ENCODE measurements at regions not wholly inside any gene's neighbourhood (a gene's known extent, or its start where the extent isn't known, plus 50 kb on each side); places are given as distances from the start of the nearest gene placed in this dataset.
A peak's percentile ranks its signal among the peaks of the same experiment; 100 is the strongest.

- ChIA-PET CTCF (no interaction called here), POLR2A (no interaction called here)
- Mint-ChIP-seq H3K4me3 (no peak overlapping the region), H3K27me3 (peaks cover 3% of the 10 kb centered on the region), H3K4me1 (peaks cover 8% of the 10 kb centered on the region), H3K27ac (no peak overlapping the region), H3K9me3 (no peaks in the 10 kb centered on the region), H3K36me3 (ENCODE audit: low read depth) (no peaks in the 10 kb centered on the region)
- DNase-seq = no peak
Measured at GRCh38 chr12:66837311-66837627, 158.4 kb upstream of the GRIP1 start.

GRCh38 chr12:66838366-66838765 is 159.5 kb upstream of the GRIP1 start:
- Mint-ChIP-seq H3K27me3 (peaks cover 4% of the 10 kb centered on the region), H3K4me1 (peaks cover 2% of the 10 kb centered on the region), H3K9me3 (no peaks in the 10 kb centered on the region), H3K36me3 (ENCODE audit: low read depth) (no peaks in the 10 kb centered on the region), H3K4me3 (no peak overlapping the region), H3K27ac (no peak overlapping the region)
- no peak for DNase-seq
- CTCF ChIA-PET = no interaction called here
- POLR2A ChIA-PET = no interaction called here

GRCh38 chr12:66848967-66849366 is 170.1 kb upstream of the GRIP1 start:
- POLR2A ChIA-PET = no interaction called here
- Mint-ChIP-seq H3K9me3 (no peaks in the 10 kb centered on the region), H3K27ac (no peak overlapping the region), H3K4me1 (no peaks in the 10 kb centered on the region), H3K27me3 (peaks cover 11% of the 10 kb centered on the region), H3K4me3 (no peak overlapping the region), H3K36me3 (ENCODE audit: low read depth) (no peaks in the 10 kb centered on the region)
- no peak for DNase-seq
- CTCF ChIA-PET = no interaction called here

- DNase-seq = no peak
- ChIA-PET POLR2A (no interaction called here), CTCF (no interaction called here)
- H3K27me3 Mint-ChIP-seq = peaks cover 11% of the 10 kb centered on the region
- H3K4me3 Mint-ChIP-seq = no peak overlapping the region
- H3K27ac Mint-ChIP-seq = no peak overlapping the region
- peaks cover 1% of the 10 kb centered on the region for H3K4me1 Mint-ChIP-seq
- no peaks in the 10 kb centered on the region for H3K36me3 Mint-ChIP-seq (ENCODE audit: low read depth)
- no peaks in the 10 kb centered on the region for H3K9me3 Mint-ChIP-seq
Measured at GRCh38 chr12:66851134-66851533, 172.3 kb upstream of the GRIP1 start.

GRCh38 chr12:66852091-66852490 is 173.2 kb upstream of the GRIP1 start:
- ChIA-PET POLR2A (no interaction called here), CTCF (no interaction called here)
- no peak overlapping the region for H3K27ac Mint-ChIP-seq
- H3K9me3 Mint-ChIP-seq = no peaks in the 10 kb centered on the region
- peaks cover 11% of the 10 kb centered on the region for H3K27me3 Mint-ChIP-seq
- H3K36me3 Mint-ChIP-seq (ENCODE audit: low read depth) = no peaks in the 10 kb centered on the region
- H3K4me3 Mint-ChIP-seq = no peak overlapping the region
- no peak for DNase-seq
- peaks cover 2% of the 10 kb centered on the region for H3K4me1 Mint-ChIP-seq

GRCh38 chr12:66852765-66853164 is 173.9 kb upstream of the GRIP1 start:
- Mint-ChIP-seq H3K4me1 (peaks cover 6% of the 10 kb centered on the region), H3K4me3 (no peak overlapping the region), H3K27me3 (peaks cover 11% of the 10 kb centered on the region), H3K36me3 (ENCODE audit: low read depth) (no peaks in the 10 kb centered on the region), H3K9me3 (no peaks in the 10 kb centered on the region), H3K27ac (no peak overlapping the region)
- POLR2A ChIA-PET = no interaction called here
- CTCF ChIA-PET = interaction anchor here (0.5 kb wide), 1 partner anchor 1855 kb away, joined by 3 read pairs; no protein-coding TSS in a partner anchor
- DNase-seq = no peak

GRCh38 chr12:66859751-66860440 is 181.0 kb upstream of the GRIP1 start:
- no peak overlapping the region for H3K27ac Mint-ChIP-seq

GRCh38 chr12:66860752-66861750 is 182.2 kb upstream of the GRIP1 start:
- H3K4me3 Mint-ChIP-seq = no peak overlapping the region
- peaks cover 17% of the 10 kb centered on the region for H3K4me1 Mint-ChIP-seq
- CTCF ChIA-PET = interaction anchor here (0.6 to 1.6 kb wide), 4 partner anchors 13 to 903 kb away, joined by 3 read pairs; no protein-coding TSS in a partner anchor
- peaks cover 3% of the 10 kb centered on the region for H3K27me3 Mint-ChIP-seq
- no peaks in the 10 kb centered on the region for H3K9me3 Mint-ChIP-seq
- POLR2A ChIA-PET = no interaction called here
- no peak overlapping the region for H3K27ac Mint-ChIP-seq
- no peaks in the 10 kb centered on the region for H3K36me3 Mint-ChIP-seq (ENCODE audit: low read depth)
- DNase-seq = peak; percentile 76

More at GRCh38 chr12:66859751-66860440, 181.0 kb upstream of the GRIP1 start:
- no peaks in the 10 kb centered on the region for H3K36me3 Mint-ChIP-seq (ENCODE audit: low read depth)
- no peak overlapping the region for H3K4me3 Mint-ChIP-seq
- ChIA-PET CTCF (interaction anchor here (1.3 to 1.6 kb wide), 2 partner anchors 14 to 137 kb away, joined by 3 read pairs; no protein-coding TSS in a partner anchor), POLR2A (no interaction called here)
- peaks cover 3% of the 10 kb centered on the region for H3K27me3 Mint-ChIP-seq
- DNase-seq = no peak
- H3K4me1 Mint-ChIP-seq = peaks cover 17% of the 10 kb centered on the region
- H3K9me3 Mint-ChIP-seq = no peaks in the 10 kb centered on the region

- CTCF ChIA-PET = no interaction called here
- H3K36me3 Mint-ChIP-seq (ENCODE audit: low read depth) = no peaks in the 10 kb centered on the region
Measured at GRCh38 chr12:66862356-66862985, 183.6 kb upstream of the GRIP1 start.

GRCh38 chr12:66863276-66863675 is 184.4 kb upstream of the GRIP1 start:
- H3K9me3 Mint-ChIP-seq = no peaks in the 10 kb centered on the region
- peaks cover 9% of the 10 kb centered on the region for H3K27me3 Mint-ChIP-seq
- ChIA-PET POLR2A (no interaction called here), CTCF (no interaction called here)
- H3K36me3 Mint-ChIP-seq (ENCODE audit: low read depth) = no peaks in the 10 kb centered on the region
- H3K27ac Mint-ChIP-seq = no peak overlapping the region
- peaks cover 10% of the 10 kb centered on the region for H3K4me1 Mint-ChIP-seq
- no peak overlapping the region for H3K4me3 Mint-ChIP-seq
- no peak for DNase-seq

More at GRCh38 chr12:66862356-66862985, 183.6 kb upstream of the GRIP1 start:
- no peak overlapping the region for H3K27ac Mint-ChIP-seq
- H3K4me3 Mint-ChIP-seq = no peak overlapping the region
- H3K9me3 Mint-ChIP-seq = no peaks in the 10 kb centered on the region
- POLR2A ChIA-PET = no interaction called here
- no peak for DNase-seq
- H3K4me1 Mint-ChIP-seq = peaks cover 14% of the 10 kb centered on the region
- H3K27me3 Mint-ChIP-seq = peaks cover 3% of the 10 kb centered on the region

- Mint-ChIP-seq H3K27ac (no peak overlapping the region), H3K36me3 (ENCODE audit: low read depth) (no peaks in the 10 kb centered on the region), H3K4me1 (no peaks in the 10 kb centered on the region), H3K4me3 (no peak overlapping the region), H3K27me3 (peaks cover 3% of the 10 kb centered on the region), H3K9me3 (no peaks in the 10 kb centered on the region)
- CTCF ChIA-PET = no interaction called here
- DNase-seq = no peak
- POLR2A ChIA-PET = no interaction called here
Measured at GRCh38 chr12:66877925-66878324, 199.0 kb upstream of the GRIP1 start.

- POLR2A ChIA-PET = no interaction called here
- no peak for DNase-seq
- no peaks in the 10 kb centered on the region for H3K4me1 Mint-ChIP-seq
- peaks cover 6% of the 10 kb centered on the region for H3K27me3 Mint-ChIP-seq
- CTCF ChIA-PET = no interaction called here
- H3K4me3 Mint-ChIP-seq = no peak overlapping the region
- H3K36me3 Mint-ChIP-seq (ENCODE audit: low read depth) = no peaks in the 10 kb centered on the region
- H3K9me3 Mint-ChIP-seq = no peaks in the 10 kb centered on the region
- H3K27ac Mint-ChIP-seq = no peak overlapping the region
Measured at GRCh38 chr12:66879409-66879808, 200.5 kb upstream of the GRIP1 start.

- Mint-ChIP-seq H3K9me3 (no peaks in the 10 kb centered on the region), H3K27ac (no peak overlapping the region), H3K4me1 (no peaks in the 10 kb centered on the region), H3K27me3 (peaks cover 6% of the 10 kb centered on the region), H3K4me3 (no peak overlapping the region), H3K36me3 (ENCODE audit: low read depth) (no peaks in the 10 kb centered on the region)
- ChIA-PET POLR2A (interaction anchor here (0.6 kb wide), 1 partner anchor 1138 kb away, joined by 3 read pairs; no protein-coding TSS in a partner anchor), CTCF (no interaction called here)
- no peak for DNase-seq
Measured at GRCh38 chr12:66881386-66881785, 202.5 kb upstream of the GRIP1 start.

All from activated CD4-positive, alpha-beta T cell treated with anti-CD3 and anti-CD28 coated beads, Interleukin-2, amount 10 ng/mL, durations not matched to agents 7 days and 5 days (primary cell).